ENCODE measurements at regions not wholly inside any gene's neighbourhood (a gene's known extent, or its start where the extent isn't known, plus 50 kb on each side); places are given as distances from the start of the nearest gene placed in this dataset.

- no peak for FAIRE-seq
Observed at GRCh38 chr5:45037927-45038326, 229.2 kb downstream of the MRPS30 start.

GRCh38 chr5:45038366-45038987 lies 229.7 kb downstream of the MRPS30 start:
- Histone ChIP-seq H3K36me3 (ENCODE audit: insufficient read depth, low read length) (no peaks in the 10 kb centered on the region), H2AFZ (ENCODE audit: low read depth, low read length) (no peak overlapping the region), H3K4me2 (ENCODE audit: low read length) (no peak overlapping the region), H3K9ac (ENCODE audit: low read length) (no peak overlapping the region), H3K4me1 (ENCODE audit: insufficient read depth, low read length) (no peaks in the 10 kb centered on the region), H3K27ac (ENCODE audit: low read depth, low read length) (no peak overlapping the region), H3K4me3 (ENCODE audit: insufficient read depth, low read depth, low read length) (no peak overlapping the region), H4K20me1 (ENCODE audit: insufficient read depth, low read length) (no peaks in the 10 kb centered on the region), H3K9me3 (ENCODE audit: insufficient read depth, low read depth, low read length) (no peaks in the 10 kb centered on the region), H3K79me2 (ENCODE audit: insufficient read depth, low read length) (no peaks in the 10 kb centered on the region), H3K27me3 (ENCODE audit: insufficient read depth, low read length) (no peaks in the 10 kb centered on the region)
- Mint-ChIP-seq H3K4me1 (ENCODE audit: low read depth, unreplicated experiment) (no peaks in the 10 kb centered on the region), H3K36me3 (ENCODE audit: low read depth, unreplicated experiment) (no peaks in the 10 kb centered on the region), H3K4me3 (ENCODE audit: unreplicated experiment) (no peak overlapping the region), H3K9me3 (ENCODE audit: unreplicated experiment) (no peaks in the 10 kb centered on the region), H3K27me3 (ENCODE audit: low read depth, unreplicated experiment) (no peaks in the 10 kb centered on the region), H3K27ac (ENCODE audit: unreplicated experiment) (no peak overlapping the region)
- no peak for FAIRE-seq
- TF ChIP-seq CTCF (IDR thresholded peaks at IDR 0.05; ENCODE audit: insufficient read depth, low read depth, low read length) (peak; percentile 60), EZH2 (IDR thresholded peaks at IDR 0.05; ENCODE audit: insufficient read depth, low read length) (no peak)
- no peak for DNase-seq (ENCODE audit: low read depth)

More at GRCh38 chr5:45037927-45038326, 229.2 kb downstream of the MRPS30 start:
- H3K4me3 Mint-ChIP-seq (ENCODE audit: unreplicated experiment): no peak overlapping the region
- Histone ChIP-seq H3K4me2 (ENCODE audit: low read length) (no peak overlapping the region), H3K4me1 (ENCODE audit: insufficient read depth, low read length) (no peaks in the 10 kb centered on the region), H4K20me1 (ENCODE audit: insufficient read depth, low read length) (no peaks in the 10 kb centered on the region), H3K27ac (ENCODE audit: low read depth, low read length) (no peak overlapping the region), H3K4me3 (ENCODE audit: insufficient read depth, low read depth, low read length) (no peak overlapping the region), H3K9ac (ENCODE audit: low read length) (no peak overlapping the region), H2AFZ (ENCODE audit: low read depth, low read length) (no peak overlapping the region), H3K79me2 (ENCODE audit: insufficient read depth, low read length) (no peaks in the 10 kb centered on the region), H3K27me3 (ENCODE audit: insufficient read depth, low read length) (no peaks in the 10 kb centered on the region), H3K9me3 (ENCODE audit: insufficient read depth, low read depth, low read length) (no peaks in the 10 kb centered on the region), H3K36me3 (ENCODE audit: insufficient read depth, low read length) (no peaks in the 10 kb centered on the region)
- H3K4me1 Mint-ChIP-seq (ENCODE audit: low read depth, unreplicated experiment): no peaks in the 10 kb centered on the region
- DNase-seq (ENCODE audit: low read depth): no peak
- H3K36me3 Mint-ChIP-seq (ENCODE audit: low read depth, unreplicated experiment): no peaks in the 10 kb centered on the region
- H3K9me3 Mint-ChIP-seq (ENCODE audit: unreplicated experiment): no peaks in the 10 kb centered on the region
- no peak for TF ChIP-seq EZH2 (IDR thresholded peaks at IDR 0.05; ENCODE audit: insufficient read depth, low read length)
- TF ChIP-seq CTCF (IDR thresholded peaks at IDR 0.05; ENCODE audit: insufficient read depth, low read depth, low read length): no peak
- no peaks in the 10 kb centered on the region for H3K27me3 Mint-ChIP-seq (ENCODE audit: low read depth, unreplicated experiment)
- H3K27ac Mint-ChIP-seq (ENCODE audit: unreplicated experiment): no peak overlapping the region

- DNase-seq (ENCODE audit: low read depth) (no peak), FAIRE-seq (no peak)
- TF ChIP-seq EZH2 (IDR thresholded peaks at IDR 0.05; ENCODE audit: insufficient read depth, low read length) (no peak), CTCF (IDR thresholded peaks at IDR 0.05; ENCODE audit: insufficient read depth, low read depth, low read length) (no peak)
- no peaks in the 10 kb centered on the region for H3K27me3 Mint-ChIP-seq (ENCODE audit: low read depth, unreplicated experiment)
- Histone ChIP-seq H3K27me3 (ENCODE audit: insufficient read depth, low read length) (no peaks in the 10 kb centered on the region), H3K4me3 (ENCODE audit: insufficient read depth, low read depth, low read length) (no peak overlapping the region), H3K36me3 (ENCODE audit: insufficient read depth, low read length) (no peaks in the 10 kb centered on the region), H3K4me2 (ENCODE audit: low read length) (no peak overlapping the region), H3K9ac (ENCODE audit: low read length) (no peak overlapping the region), H3K27ac (ENCODE audit: low read depth, low read length) (no peak overlapping the region), H3K4me1 (ENCODE audit: insufficient read depth, low read length) (no peaks in the 10 kb centered on the region), H2AFZ (ENCODE audit: low read depth, low read length) (no peak overlapping the region), H3K79me2 (ENCODE audit: insufficient read depth, low read length) (no peaks in the 10 kb centered on the region), H3K9me3 (ENCODE audit: insufficient read depth, low read depth, low read length) (no peaks in the 10 kb centered on the region), H4K20me1 (ENCODE audit: insufficient read depth, low read length) (no peaks in the 10 kb centered on the region)
- no peaks in the 10 kb centered on the region for H3K4me1 Mint-ChIP-seq (ENCODE audit: low read depth, unreplicated experiment)
- H3K36me3 Mint-ChIP-seq (ENCODE audit: low read depth, unreplicated experiment): no peaks in the 10 kb centered on the region
- no peak overlapping the region for H3K4me3 Mint-ChIP-seq (ENCODE audit: unreplicated experiment)
- H3K9me3 Mint-ChIP-seq (ENCODE audit: unreplicated experiment): no peaks in the 10 kb centered on the region
- no peak overlapping the region for H3K27ac Mint-ChIP-seq (ENCODE audit: unreplicated experiment)
Observed at GRCh38 chr5:45042283-45042682, 233.5 kb downstream of the MRPS30 start.

Measured in astrocyte (in vitro differentiated cells and primary cell).